ENCODE measurements at regions not wholly inside any gene's neighbourhood (a gene's known extent, or its start where the extent isn't known, plus 50 kb on each side); places are given as distances from the start of the nearest gene placed in this dataset.
A peak's percentile ranks its signal among the peaks of the same experiment; 100 is the strongest.
"Not testable (repeated sequence)": the region's sequence is repeated elsewhere in the genome, so short reads cannot be mapped to it uniquely, and the experiment has no call there.

DNA sequence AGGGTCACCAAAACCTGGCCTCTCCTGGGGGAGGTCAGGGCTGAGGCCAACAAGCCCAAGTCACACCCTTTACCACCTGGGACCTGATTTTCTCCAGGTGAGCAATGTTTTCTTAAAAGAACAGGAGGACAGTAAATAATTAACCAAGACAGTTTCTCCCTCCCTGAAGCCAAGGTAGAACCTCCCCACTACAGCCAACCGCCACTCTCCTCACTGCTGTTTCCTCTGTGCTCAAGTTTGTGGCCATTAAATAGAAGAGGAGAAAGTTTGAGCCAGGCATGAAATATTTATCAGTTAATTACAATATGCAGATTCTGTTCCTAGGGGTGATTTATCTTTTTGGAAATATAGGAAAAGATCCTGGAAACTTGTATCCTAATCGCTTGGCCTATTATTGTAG is 150.6 kb upstream of the ANKRD20A1 start:
- not testable (repeated sequence) for DNase-seq

DNA sequence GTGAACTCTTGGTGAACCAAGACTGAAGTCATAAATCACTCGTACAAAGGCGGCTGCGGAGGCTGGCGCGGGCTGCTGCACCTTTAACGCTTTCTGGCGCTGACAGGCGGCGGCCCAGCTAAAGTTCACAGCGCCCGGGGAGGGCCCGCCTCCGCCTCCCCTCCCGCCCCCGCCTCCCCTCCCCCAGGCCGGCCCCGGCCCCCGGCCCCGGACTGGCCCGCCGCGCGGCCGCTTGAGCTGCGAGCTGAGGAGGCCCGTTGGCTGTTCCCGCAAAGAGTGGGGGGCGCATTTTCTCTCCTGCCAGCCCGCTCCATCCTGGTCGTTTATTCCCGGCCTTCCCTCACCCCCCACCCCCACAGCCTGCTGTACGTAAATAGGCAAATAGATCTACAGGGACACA is 147.3 kb upstream of the ANKRD20A1 start:
- DNase-seq, result not testable (repeated sequence)

GRCh38 chr9:67711931-67712330 is 146.8 kb upstream of the ANKRD20A1 start:
- DNase-seq, result peak; percentile 0

DNA sequence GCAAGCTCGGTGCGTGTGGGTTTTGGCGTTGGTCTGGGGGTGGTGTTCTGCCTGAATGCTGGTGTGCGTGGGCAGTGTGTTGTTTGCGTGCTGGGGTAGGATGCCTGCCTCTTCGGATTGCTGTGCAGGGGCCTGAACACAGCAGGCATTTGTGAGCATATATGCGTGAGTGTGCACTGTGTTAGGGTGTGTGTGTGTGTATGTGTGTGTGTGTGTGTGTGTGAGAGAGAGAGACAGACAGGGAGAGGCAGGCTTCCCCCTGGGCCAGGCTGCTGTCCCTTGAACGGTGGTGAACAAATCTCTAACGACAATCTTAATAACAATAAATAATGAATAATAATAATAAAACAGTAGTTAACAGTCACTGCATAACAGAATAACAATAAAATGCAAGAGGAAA is 145.8 kb upstream of the ANKRD20A1 start:
- DNase-seq, result peak; percentile 17

- peak; percentile 62 for DNase-seq
Measured at GRCh38 chr9:67717830-67718388, 140.8 kb upstream of the ANKRD20A1 start.

- DNase-seq, result not testable (repeated sequence)
Measured at GRCh38 chr9:67720491-67720890, 138.2 kb upstream of the ANKRD20A1 start.

DNA sequence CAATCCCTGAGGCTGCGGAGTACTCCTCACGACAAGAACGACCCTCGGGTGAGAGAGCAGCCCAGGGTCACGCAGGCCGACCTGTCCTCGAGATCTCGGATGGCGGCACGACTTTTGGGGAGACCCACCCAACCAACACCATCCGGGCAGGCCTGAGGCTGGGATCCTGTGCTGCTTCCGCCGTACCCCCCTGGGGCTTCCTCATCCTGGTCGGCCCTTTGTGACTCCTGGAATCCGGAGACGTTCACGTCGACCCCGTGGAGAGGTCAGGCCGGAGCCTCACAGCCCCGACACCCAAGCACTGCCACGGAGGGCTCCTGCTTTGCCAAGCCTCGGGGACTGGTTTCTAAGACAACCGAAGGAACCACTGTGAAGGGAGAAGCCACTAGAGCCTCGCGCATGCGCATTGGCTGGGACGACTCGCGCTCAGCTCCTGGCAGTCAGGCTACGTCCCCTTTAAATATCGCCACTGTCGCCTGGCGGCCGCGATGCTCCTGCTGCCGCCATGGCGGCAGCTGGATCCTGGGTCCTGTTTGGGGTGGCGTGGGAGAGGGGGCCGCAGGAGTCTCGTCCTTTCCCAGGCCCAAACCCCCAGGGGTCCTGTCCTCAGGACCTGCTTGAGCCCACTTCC is 136.2 kb upstream of the ANKRD20A1 start:
- DNase-seq, result not testable (repeated sequence)

GRCh38 chr9:67723185-67723584 is 135.5 kb upstream of the ANKRD20A1 start:
- peak; percentile 35 for DNase-seq

- DNase-seq, result peak; percentile 33
Measured at GRCh38 chr9:67724885-67725284, 133.8 kb upstream of the ANKRD20A1 start.

DNA sequence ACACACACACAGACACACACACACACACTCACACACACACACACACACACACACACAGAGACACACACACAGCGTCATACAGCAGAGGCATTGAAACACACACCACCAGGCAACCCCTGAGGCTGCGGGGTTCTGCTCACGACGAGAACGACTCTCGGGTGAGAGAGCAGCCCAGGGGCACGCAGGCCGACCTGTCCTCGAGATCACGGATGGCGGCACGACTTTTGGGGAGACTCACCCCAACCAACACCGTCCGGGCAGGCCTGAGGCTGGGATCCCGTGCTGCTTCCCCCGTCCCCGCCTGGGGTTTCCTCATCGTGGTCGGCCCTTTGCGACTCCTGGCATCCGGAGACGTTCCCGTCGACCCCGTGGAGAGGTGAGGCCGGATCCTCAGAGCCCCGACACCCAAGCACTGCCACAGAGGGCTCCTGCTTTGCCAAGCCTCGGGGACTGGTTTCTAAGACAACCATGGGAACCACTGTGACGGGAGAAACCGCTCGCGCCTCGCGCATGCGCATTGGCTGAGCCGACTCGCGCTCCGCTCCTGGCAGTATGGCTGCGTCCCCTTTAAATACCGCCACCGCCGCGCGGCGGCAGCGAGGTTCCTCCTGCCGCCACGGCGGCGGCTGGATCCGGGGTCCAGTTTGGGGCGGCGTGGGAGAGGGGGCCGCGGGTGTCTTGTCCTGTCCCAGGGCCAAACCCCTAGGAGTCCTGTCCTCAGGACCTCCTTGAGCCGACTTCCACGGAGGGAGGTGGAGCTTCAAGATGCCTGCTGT is 132.3 kb upstream of the ANKRD20A1 start:
- DNase-seq, result peak; percentile 55

DNA sequence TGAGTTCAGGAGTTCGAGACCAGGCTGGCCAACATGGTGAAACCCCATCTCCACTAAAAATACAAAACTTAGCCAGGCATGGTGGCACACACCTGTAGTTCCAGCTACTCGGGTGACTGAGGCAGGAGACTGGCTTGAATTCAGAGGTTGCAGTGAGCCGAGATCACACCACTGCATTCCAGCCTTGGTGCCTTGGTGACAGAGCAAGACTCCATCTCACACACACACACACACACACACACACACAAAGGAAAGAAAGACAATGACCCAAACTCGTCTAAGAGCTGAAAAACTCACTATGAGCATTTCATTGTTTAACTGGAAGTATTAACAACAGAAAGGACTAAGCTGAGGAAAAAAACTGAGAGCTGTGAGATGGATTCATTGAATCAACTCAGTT is 95.6 kb upstream of the ANKRD20A1 start:
- DNase-seq, result not testable (repeated sequence)

DNA sequence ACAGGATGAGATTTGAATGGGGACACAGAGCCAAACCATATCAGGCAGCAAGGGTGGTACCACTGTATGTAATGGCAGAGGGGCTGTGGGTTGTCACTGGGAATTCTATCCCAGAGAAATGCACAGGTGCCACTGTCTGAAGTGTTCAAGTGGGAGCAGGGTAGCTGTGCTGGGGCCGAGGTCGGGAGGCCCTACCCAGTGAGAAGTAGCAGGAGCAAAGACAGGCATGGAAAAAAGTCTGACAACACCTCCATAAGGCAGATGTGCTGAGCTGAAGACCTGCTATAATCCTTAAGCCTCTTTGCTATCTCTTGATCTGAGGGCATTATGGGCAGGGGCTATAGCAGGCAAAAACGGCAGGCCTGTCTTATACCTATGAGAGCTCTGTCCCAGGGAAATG is 86.9 kb upstream of the ANKRD20A1 start:
- not testable (repeated sequence) for DNase-seq

DNA sequence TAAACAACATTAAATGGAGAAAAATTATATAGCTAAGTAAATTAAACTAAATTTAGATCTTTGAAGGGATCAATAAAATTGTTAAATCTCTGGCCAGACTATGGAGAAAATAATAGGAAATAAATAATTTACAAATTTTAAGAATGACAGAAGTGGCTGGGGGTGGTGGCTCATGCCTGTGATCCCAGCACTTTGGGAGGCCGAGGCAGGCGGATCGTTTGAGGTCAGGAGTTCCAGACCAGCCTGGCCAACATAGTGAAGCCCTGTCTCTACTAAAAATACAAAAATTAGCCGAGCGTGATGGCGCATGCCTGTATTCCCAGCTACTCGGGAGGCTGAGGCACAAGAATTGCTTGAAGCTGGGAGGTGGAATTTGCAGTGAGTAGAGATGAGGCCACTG is 58.6 kb upstream of the ANKRD20A1 start:
- DNase-seq, result not testable (repeated sequence)

Measured in CD4-positive, alpha-beta T cell treated with Interleukin-17A for 1 hour (primary cell).